NOMO-1 treated with DMSO at 0.1 percent for 48 hours (cell line): ENCODE measurements at regions not wholly inside any gene's neighbourhood (a gene's known extent, or its start where the extent isn't known, plus 50 kb on each side); places are given as distances from the start of the nearest gene placed in this dataset.
"Not testable (repeated sequence)": the region's sequence is repeated elsewhere in the genome, so short reads cannot be mapped to it uniquely, and the experiment has no call there.

Experiments used
- DNase-seq: peaks from one replicate; lab custom pipeline; 2025; ENCODE audit not compliant: unreplicated experiment; lab: John Stamatoyannopoulos, UW

GRCh38 chr10:31687663-31688482, 240.8 kb downstream of the ARHGAP12 start:
- DNase-seq, result no peak

- no peak for DNase-seq
Measured at GRCh38 chr10:31686599-31686998, 242.0 kb downstream of the ARHGAP12 start.

GRCh38 chr10:31683682-31684081, 244.9 kb downstream of the ARHGAP12 start:
- no peak for DNase-seq

- DNase-seq, result no peak
Measured at GRCh38 chr10:31679936-31680335, 248.7 kb downstream of the ARHGAP12 start.

GRCh38 chr10:31678575-31679516, 249.8 kb downstream of the ARHGAP12 start:
- DNase-seq, result no peak

GRCh38 chr10:31678139-31678536, 250.5 kb downstream of the ARHGAP12 start:
- DNase-seq, result no peak

GRCh38 chr10:31677195-31678138, 251.2 kb downstream of the ARHGAP12 start:
- no peak for DNase-seq

GRCh38 chr10:31675726-31676125, 252.9 kb downstream of the ARHGAP12 start:
- no peak for DNase-seq

- DNase-seq, result no peak
Measured at GRCh38 chr10:31669357-31669756, 259.3 kb downstream of the ARHGAP12 start.

GRCh38 chr10:31668326-31668725, 260.3 kb downstream of the ARHGAP12 start:
- DNase-seq, result no peak

- not testable (repeated sequence) for DNase-seq
Measured at GRCh38 chr10:31665764-31666279, 262.8 kb downstream of the ARHGAP12 start.

- no peak for DNase-seq
Measured at GRCh38 chr10:31664803-31665202, 263.8 kb downstream of the ARHGAP12 start.

GRCh38 chr10:31664071-31664470, 264.6 kb downstream of the ARHGAP12 start:
- not testable (repeated sequence) for DNase-seq

- no peak for DNase-seq
Measured at GRCh38 chr10:31660300-31660699, 268.3 kb downstream of the ARHGAP12 start.

- DNase-seq, result no peak
Measured at GRCh38 chr10:31659665-31660064, 269.0 kb downstream of the ARHGAP12 start.

- DNase-seq, result no peak
Measured at GRCh38 chr10:31657434-31657872, 271.2 kb downstream of the ARHGAP12 start.

GRCh38 chr10:31656851-31657433, 271.7 kb downstream of the ARHGAP12 start:
- DNase-seq, result no peak

GRCh38 chr10:31652038-31652437, 276.6 kb downstream of the ARHGAP12 start:
- no peak for DNase-seq

GRCh38 chr10:31650010-31650409, 278.6 kb downstream of the ARHGAP12 start:
- DNase-seq, result no peak

- DNase-seq, result no peak
Measured at GRCh38 chr10:31648966-31649365, 279.7 kb downstream of the ARHGAP12 start.
